Thymus (tissue), 11 donors: ENCODE measurements at regions not wholly inside any gene's neighbourhood (a gene's known extent, or its start where the extent isn't known, plus 50 kb on each side); places are given as distances from the start of the nearest gene placed in this dataset.

Experiments
- DNase-seq, 9 donors: peaks; one replicate each; pipeline ENCODE4 v3.0.0-alpha.2; 2013; ENCODE audit warnings: low spot score in 9 of 9, low read depth in 6 of 9, missing footprints in 1 of 9
- H3K27ac ChIP-seq, 2 donors: one replicate each; pipeline ENCODE4 v1.5.1; 2013; ENCODE audit warnings: control low read depth in 1 of 2, low read depth in 1 of 2, low read length in 1 of 2, mild to moderate bottlenecking in 1 of 2, moderate library complexity in 1 of 2
- H3K27me3 ChIP-seq, 2 donors: one replicate each; pipeline ENCODE4 v1.5.1; 2013; ENCODE audit warnings: low read length in 1 of 2; ENCODE audit not compliant: control insufficient read depth in 2 of 2, insufficient read depth in 1 of 2
- H3K36me3 ChIP-seq, 2 donors: one replicate each; pipeline ENCODE4 v1.5.1; 2013; ENCODE audit warnings: low read length in 1 of 2, mild to moderate bottlenecking in 1 of 2, moderate library complexity in 1 of 2; ENCODE audit not compliant: control insufficient read depth in 2 of 2, insufficient read depth in 2 of 2
- H3K4me1 ChIP-seq, 2 donors: one replicate each; pipeline ENCODE4 v1.5.1; 2013; ENCODE audit warnings: low read length in 2 of 2; ENCODE audit not compliant: control insufficient read depth in 2 of 2, insufficient read depth in 2 of 2
- H3K4me3 ChIP-seq, 2 donors: one replicate each; pipeline ENCODE4 v1.5.1; 2013; ENCODE audit warnings: low read length in 2 of 2, control low read depth in 1 of 2, mild to moderate bottlenecking in 1 of 2
- H3K9me3 ChIP-seq, 2 donors: one replicate each; pipeline ENCODE4 v1.5.1; 2013; ENCODE audit warnings: low read length in 1 of 2, mild to moderate bottlenecking in 1 of 2; ENCODE audit not compliant: control insufficient read depth in 2 of 2, insufficient read depth in 1 of 2
- WGBS: extraction: QIAGEN DNeasy Blood & Tissue Kit; methylation state at CpG from one replicate; pipeline ENCODE4 v1.1.7; 2013; 5-methylcytosine and 5-hydroxymethylcytosine counted together
- donor health status: healthy.

- no peak for DNase-seq
- Histone ChIP-seq H3K36me3 (no peaks in the 10 kb centered on the region), H3K27me3 (no peaks in the 10 kb centered on the region), H3K9me3 (no peaks in the 10 kb centered on the region), H3K27ac (no peak overlapping the region), H3K4me3 (no peak overlapping the region), H3K4me1 (no peaks in the 10 kb centered on the region)
Observed at GRCh38 chr14:38774162-38774561, 328.9 kb downstream of the SEC23A start.

- no peaks in the 10 kb centered on the region for H3K4me1 ChIP-seq
- H3K36me3 ChIP-seq, result no peaks in the 10 kb centered on the region
- no peak overlapping the region for H3K27ac ChIP-seq
- DNase-seq, result no peak
- no peak overlapping the region for H3K4me3 ChIP-seq
- no peaks in the 10 kb centered on the region for H3K27me3 ChIP-seq
- H3K9me3 ChIP-seq, result no peaks in the 10 kb centered on the region
- 95% methylated on average over 1 of the region's 1 CpG for WGBS
Observed at GRCh38 chr14:38770251-38770650, 332.8 kb downstream of the SEC23A start.

DNA sequence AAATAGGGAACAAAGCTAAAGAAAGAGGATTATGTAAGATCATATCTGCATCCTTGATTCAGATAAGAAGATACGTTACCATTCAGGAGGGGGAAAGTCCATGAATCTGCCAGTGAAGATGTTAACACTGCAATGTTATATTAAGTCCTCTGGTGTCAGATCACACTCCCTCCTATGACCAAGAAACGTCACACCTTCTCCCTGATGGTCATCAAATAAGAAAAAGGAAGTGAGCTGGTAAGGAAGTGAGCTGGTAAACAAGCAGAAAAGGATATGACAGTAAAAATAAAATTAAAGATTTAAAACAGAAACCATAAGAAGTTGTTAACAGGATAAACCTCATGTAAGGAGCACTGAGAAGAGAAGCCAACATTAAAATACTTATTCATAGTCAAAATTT, 340.2 kb downstream of the SEC23A start:
- Histone ChIP-seq H3K27ac (no peak overlapping the region), H3K9me3 (peaks cover 0 to 5% of the 10 kb centered on the region in 2 donors), H3K27me3 (no peaks in the 10 kb centered on the region), H3K36me3 (no peaks in the 10 kb centered on the region), H3K4me1 (no peaks in the 10 kb centered on the region), H3K4me3 (no peak overlapping the region)
- 48% methylated on average over 2 of the region's 2 CpGs for WGBS
- DNase-seq, result no peak

- H3K27ac ChIP-seq, result no peak overlapping the region
Observed at GRCh38 chr14:38762426-38762825, 340.6 kb downstream of the SEC23A start.

DNA sequence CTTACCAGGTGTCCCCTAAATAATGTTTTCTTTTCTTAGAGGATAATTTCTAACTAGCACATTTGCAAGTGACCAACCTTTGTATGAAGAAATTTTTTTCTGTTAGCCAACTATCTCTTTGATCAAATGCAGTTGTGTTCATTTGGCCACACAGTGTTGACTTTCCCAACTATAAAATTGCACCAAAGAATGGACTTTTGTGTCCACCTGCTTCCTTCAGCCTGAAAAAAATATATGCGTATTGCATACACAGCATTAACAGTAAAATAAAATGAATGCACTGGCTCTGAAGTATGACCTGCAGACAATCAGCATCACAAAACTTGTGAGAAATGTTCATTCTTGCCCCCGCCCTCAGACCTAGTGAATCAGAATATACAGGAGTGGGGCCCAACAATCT, 342.0 kb downstream of the SEC23A start:
- no peak for DNase-seq
- WGBS, result 92% methylated on average over 2 of the region's 2 CpGs
- Histone ChIP-seq H3K4me3 (no peak overlapping the region), H3K4me1 (no peaks in the 10 kb centered on the region), H3K27ac (no peak overlapping the region), H3K36me3 (no peaks in the 10 kb centered on the region), H3K27me3 (no peaks in the 10 kb centered on the region), H3K9me3 (peaks cover 0 to 5% of the 10 kb centered on the region in 2 donors)

More at GRCh38 chr14:38762426-38762825, 340.6 kb downstream of the SEC23A start:
- Histone ChIP-seq H3K4me1 (no peaks in the 10 kb centered on the region), H3K9me3 (peaks cover 0 to 5% of the 10 kb centered on the region in 2 donors), H3K36me3 (no peaks in the 10 kb centered on the region), H3K27me3 (no peaks in the 10 kb centered on the region), H3K4me3 (no peak overlapping the region)
- WGBS, result 92% methylated on average over 5 of the region's 5 CpGs
- no peak for DNase-seq

GRCh38 chr14:38758661-38759060, 344.4 kb downstream of the SEC23A start:
- H3K36me3 ChIP-seq, result no peaks in the 10 kb centered on the region
- WGBS, result 74% methylated on average over 2 of the region's 2 CpGs
- H3K27me3 ChIP-seq, result no peaks in the 10 kb centered on the region
- no peak overlapping the region for H3K4me3 ChIP-seq
- DNase-seq, result no peak
- no peaks in the 10 kb centered on the region for H3K9me3 ChIP-seq
- no peaks in the 10 kb centered on the region for H3K4me1 ChIP-seq
- no peak overlapping the region for H3K27ac ChIP-seq

GRCh38 chr14:38755036-38755435, 348.0 kb downstream of the SEC23A start:
- Histone ChIP-seq H3K27me3 (no peaks in the 10 kb centered on the region), H3K4me1 (no peaks in the 10 kb centered on the region), H3K36me3 (no peaks in the 10 kb centered on the region), H3K4me3 (no peak overlapping the region), H3K9me3 (no peaks in the 10 kb centered on the region), H3K27ac (no peak overlapping the region)
- no peak for DNase-seq
- 89% methylated on average over 3 of the region's 3 CpGs for WGBS

DNA sequence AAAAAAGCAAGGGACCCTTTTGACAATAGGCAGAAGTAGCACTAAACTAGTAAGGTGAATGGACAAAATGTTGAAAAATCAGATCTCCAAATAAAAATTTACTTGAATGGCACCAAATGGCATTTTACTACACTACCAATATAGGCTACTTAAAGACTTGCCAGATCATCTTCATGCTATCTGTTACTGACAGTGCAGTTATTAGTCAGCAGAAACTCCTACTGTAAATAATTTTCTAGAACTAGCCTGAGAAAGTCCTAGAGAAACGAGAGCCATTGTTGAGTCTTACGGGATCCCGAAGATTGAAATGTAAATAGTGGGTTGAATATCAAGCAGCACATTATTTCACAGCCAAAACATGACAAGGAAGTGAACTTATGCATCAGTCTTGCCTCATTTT, 350.3 kb downstream of the SEC23A start:
- Histone ChIP-seq H3K27me3 (no peaks in the 10 kb centered on the region), H3K27ac (no peak overlapping the region), H3K4me1 (no peaks in the 10 kb centered on the region), H3K9me3 (no peaks in the 10 kb centered on the region), H3K4me3 (no peak overlapping the region), H3K36me3 (no peaks in the 10 kb centered on the region)
- DNase-seq, result no peak
- WGBS, result 95% methylated on average over 3 of the region's 3 CpGs

DNA sequence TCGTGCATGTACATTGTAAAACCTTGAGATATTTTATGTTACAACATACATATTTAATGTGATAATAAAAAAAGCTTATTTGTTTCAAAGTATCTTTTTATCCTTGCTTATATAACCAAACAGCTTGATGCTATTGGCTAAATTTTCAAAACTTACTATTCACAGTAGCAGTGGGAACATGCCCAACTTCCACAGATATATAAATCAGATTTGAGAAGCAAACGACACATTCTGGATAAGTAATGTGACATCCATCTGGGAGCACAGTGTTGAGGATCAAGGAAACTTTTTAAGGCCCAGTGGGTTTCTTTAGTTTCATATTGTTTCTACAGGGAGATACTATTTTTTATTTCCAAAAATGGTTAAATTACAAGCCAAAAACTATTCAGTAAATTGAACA, 350.7 kb downstream of the SEC23A start:
- H3K4me1 ChIP-seq, result no peaks in the 10 kb centered on the region
- 95% methylated on average over 2 of the region's 2 CpGs for WGBS
- no peak for DNase-seq
- H3K27ac ChIP-seq, result no peak overlapping the region
- no peaks in the 10 kb centered on the region for H3K36me3 ChIP-seq
- no peaks in the 10 kb centered on the region for H3K9me3 ChIP-seq
- H3K27me3 ChIP-seq, result no peaks in the 10 kb centered on the region
- no peak overlapping the region for H3K4me3 ChIP-seq

DNA sequence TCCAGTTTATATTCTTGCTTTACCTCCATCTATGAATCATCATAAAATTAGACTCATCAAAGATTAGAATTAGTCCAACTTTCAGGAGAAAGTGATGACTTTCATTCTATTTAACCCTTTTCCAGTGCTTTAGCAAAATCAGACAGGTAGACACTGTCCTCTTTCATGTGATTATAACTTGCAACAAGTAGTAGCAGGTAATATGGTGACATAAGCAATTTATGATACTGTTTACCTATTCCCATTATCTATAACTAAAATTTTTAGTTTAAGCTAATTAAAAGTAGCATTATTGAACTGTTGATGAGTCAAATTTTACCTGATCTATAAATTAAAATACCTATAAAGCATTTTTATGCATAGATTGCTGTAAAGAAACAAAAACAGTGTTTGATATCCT, 351.6 kb downstream of the SEC23A start:
- no peak for DNase-seq
- Histone ChIP-seq H3K4me1 (no peaks in the 10 kb centered on the region), H3K9me3 (no peaks in the 10 kb centered on the region), H3K27me3 (no peaks in the 10 kb centered on the region), H3K27ac (no peak overlapping the region), H3K36me3 (no peaks in the 10 kb centered on the region), H3K4me3 (no peak overlapping the region)
